PC-3 (cell line): ENCODE measurements at regions not wholly inside any gene's neighbourhood (a gene's known extent, or its start where the extent isn't known, plus 50 kb on each side); places are given as distances from the start of the nearest gene placed in this dataset.
A peak's percentile ranks its signal among the peaks of the same experiment; 100 is the strongest.

Experiments used
- ATAC-seq: fragments of 200-7000 bp; cut with Tn5 transposase; 2 replicates; pipeline ENCODE4 v1.9.1; 2020; ENCODE audit warnings: mild to moderate bottlenecking, moderate library complexity
- BruUV-seq: library from RNA; stranded (reverse); fragments of 400-500 nt; replicated peaks from 2 replicates; lab custom pipeline; 2021; lab: Mats Ljungman, UMichigan
- CTCF ChIA-PET: fragments of 300-600 bp; sonication (Branson Sonifier 250); formaldehyde crosslinking; loops from one replicate; lab custom pipeline; 2022; ENCODE audit warnings: antibody characterized with exemption; lab: Charles Lee
- POLR2A ChIA-PET: fragments of 300-600 bp; sonication (Branson Sonifier 250); formaldehyde crosslinking; loops from one replicate; lab custom pipeline; 2022; ENCODE audit warnings: antibody characterized with exemption; ENCODE audit not compliant: unreplicated experiment; lab: Charles Lee
- DNase-seq: peaks from one replicate; pipeline ENCODE4 v3.0.0-alpha.2; 2015
- H2AFZ ChIP-seq: fragments of 300-600 bp; sonication (generic); 2 replicates; pipeline ENCODE4 v1.6.0; 2016; ENCODE audit warnings: antibody characterized with exemption, low read length
- H3F3A ChIP-seq: fragments of 300-600 bp; sonication (generic); one replicate; pipeline ENCODE4 v1.6.0; 2017; ENCODE audit warnings: antibody characterized with exemption, low read length, control low read depth, mild to moderate bottlenecking; ENCODE audit not compliant: unreplicated experiment
- H3K27ac ChIP-seq: fragments of 300-600 bp; sonication (generic); 2 replicates; pipeline ENCODE4 v1.5.1; 2016; ENCODE audit warnings: mild to moderate bottlenecking, low read length
- H3K27me3 ChIP-seq: fragments of 300-600 bp; sonication (generic); 2 replicates; pipeline ENCODE4 v1.6.1; 2016; ENCODE audit warnings: low read length, mixed read lengths
- H3K36me3 ChIP-seq: fragments of 300-600 bp; sonication (generic); 2 replicates; pipeline ENCODE4 v1.6.1; 2016; ENCODE audit warnings: low read depth, mixed run types, low read length, mixed read lengths
- H3K4me1 ChIP-seq: fragments of 300-600 bp; sonication (generic); 2 replicates; pipeline ENCODE4 v1.5.1; 2016; ENCODE audit warnings: low read length; ENCODE audit not compliant: insufficient read depth
- H3K4me2 ChIP-seq: fragments of 300-600 bp; sonication (generic); 2 replicates; pipeline ENCODE4 v1.6.0; 2016; ENCODE audit warnings: low read length
- H3K4me3 ChIP-seq: fragments of 300-600 bp; sonication (generic); 2 replicates; pipeline ENCODE4 v1.5.1; 2016; ENCODE audit warnings: mild to moderate bottlenecking, low read length, mixed read lengths
- H3K79me2 ChIP-seq: fragments of 300-600 bp; sonication (generic); 2 replicates; pipeline ENCODE4 v1.6.1; 2017; ENCODE audit warnings: low read length, mixed read lengths
- H3K9ac ChIP-seq: fragments of 300-600 bp; sonication (generic); 2 replicates; pipeline ENCODE4 v1.6.0; 2016; ENCODE audit warnings: mild to moderate bottlenecking, low read length
- H3K9me2 ChIP-seq: fragments of 300-600 bp; sonication (generic); replicated peaks from 2 replicates; pipeline ENCODE4 v1.6.1; 2016; ENCODE audit warnings: mixed run types, low read length, mixed read lengths
- H3K9me3 ChIP-seq: fragments of 300-600 bp; sonication (generic); 2 replicates; pipeline ENCODE4 v1.6.1; 2016; ENCODE audit warnings: low read length, mixed read lengths
- H4K20me1 ChIP-seq: fragments of 300-600 bp; sonication (generic); 2 replicates; pipeline ENCODE4 v1.6.1; 2016; ENCODE audit warnings: low read length, mixed read lengths
- CTCF ChIP-seq: fragments of 300-600 bp; sonication (generic); conservative IDR thresholded peaks from 2 replicates; pipeline ENCODE4 v1.5.1; 2017; ENCODE audit warnings: antibody characterized with exemption, low read depth, mild to moderate bottlenecking, low read length
- EZH2 ChIP-seq: fragments of 300-600 bp; sonication (generic); IDR thresholded peaks from one replicate; pipeline ENCODE4 v1.6.1; 2017; ENCODE audit warnings: antibody characterized with exemption, mild to moderate bottlenecking, low read length; ENCODE audit not compliant: unreplicated experiment
- EZH2phosphoT487 ChIP-seq: fragments of 300-600 bp; sonication (generic); IDR thresholded peaks from 2 replicates; pipeline ENCODE4 v1.6.1; 2018; ENCODE audit warnings: mild to moderate bottlenecking, antibody characterized with exemption, low read length, borderline replicate concordance
- intact Hi-C: fragments of 100-400 bp; cut with micrococcal nuclease; formaldehyde crosslinking; loops from 2 replicates; pipeline ENCODE4 v1.9.0; 2023

- intact Hi-C loops, result no loop called here
- POLR2A ChIA-PET, result interaction anchor here (0.6 kb wide), 1 partner anchor 118 kb away, joined by 3 read pairs; no protein-coding TSS in a partner anchor
- peak; percentile 71 for DNase-seq
- no peaks in the 10 kb centered on the region for H3K9me2 ChIP-seq
- no peak for TF ChIP-seq EZH2phosphoT487
- no peak for TF ChIP-seq EZH2
- TF ChIP-seq CTCF, result no peak
- no peaks in the 10 kb centered on the region for H3K79me2 ChIP-seq
- CTCF ChIA-PET, result no interaction called here
- BruUV-seq, result TSS peak; percentile 74
- H3F3A ChIP-seq, result no peaks in the 10 kb centered on the region
- H3K9me3 ChIP-seq, result no peaks in the 10 kb centered on the region
- no peak overlapping the region; the same call in 1 of the 2 replicates for H3K4me3 ChIP-seq
- H2AFZ ChIP-seq, result peak overlapping the region; percentile 39
- ATAC-seq, result peak; percentile 90
- peak overlapping the region; percentile 64 for H3K27ac ChIP-seq
- peak overlapping the region; percentile 58 for H3K4me2 ChIP-seq
- H3K9ac ChIP-seq, result peak overlapping the region; percentile 44
- no peaks in the 10 kb centered on the region for H4K20me1 ChIP-seq
- no peaks in the 10 kb centered on the region for H3K27me3 ChIP-seq
- no peaks in the 10 kb centered on the region for H3K36me3 ChIP-seq
- H3K4me1 ChIP-seq, result peaks cover 34% of the 10 kb centered on the region
Observed at GRCh38 chr6:93784794-93785693, 365.7 kb upstream of the EPHA7 start.

GRCh38 chr6:93779086-93779841, 359.9 kb upstream of the EPHA7 start:
- Histone ChIP-seq H3F3A (no peaks in the 10 kb centered on the region), H3K36me3 (no peaks in the 10 kb centered on the region), H3K9me2 (no peaks in the 10 kb centered on the region), H2AFZ (no peak overlapping the region), H3K9me3 (no peaks in the 10 kb centered on the region), H4K20me1 (no peaks in the 10 kb centered on the region), H3K4me1 (peaks cover 16% of the 10 kb centered on the region), H3K27ac (no peak overlapping the region), H3K27me3 (no peaks in the 10 kb centered on the region), H3K9ac (no peak overlapping the region), H3K79me2 (no peaks in the 10 kb centered on the region), H3K4me2 (no peak overlapping the region), H3K4me3 (no peak overlapping the region)
- ATAC-seq, result no peak
- no TSS peak for BruUV-seq
- TF ChIP-seq CTCF (no peak), EZH2phosphoT487 (no peak), EZH2 (no peak)
- POLR2A ChIA-PET, result no interaction called here
- no peak for DNase-seq
- CTCF ChIA-PET, result no interaction called here
- intact Hi-C loops, result no loop called here

- TF ChIP-seq EZH2, result no peak
- TF ChIP-seq EZH2phosphoT487, result no peak
- no peak for TF ChIP-seq CTCF
- CTCF ChIA-PET, result no interaction called here
- intact Hi-C loops, result no loop called here
Observed at GRCh38 chr6:93759190-93759589, 339.8 kb upstream of the EPHA7 start.

More at GRCh38 chr6:93759190-93759589, 339.8 kb upstream of the EPHA7 start:
- no peak for ATAC-seq
- H3K9me2 ChIP-seq, result no peaks in the 10 kb centered on the region
- H3K36me3 ChIP-seq, result no peaks in the 10 kb centered on the region
- no TSS peak for BruUV-seq
- H3K4me1 ChIP-seq, result no peaks in the 10 kb centered on the region
- no peak overlapping the region for H3K4me3 ChIP-seq
- POLR2A ChIA-PET, result no interaction called here
- no peak overlapping the region for H3K9ac ChIP-seq
- no peak overlapping the region for H2AFZ ChIP-seq
- no peaks in the 10 kb centered on the region for H4K20me1 ChIP-seq
- no peaks in the 10 kb centered on the region for H3K79me2 ChIP-seq
- H3K9me3 ChIP-seq, result no peaks in the 10 kb centered on the region
- no peak for DNase-seq
- no peaks in the 10 kb centered on the region for H3F3A ChIP-seq
- no peaks in the 10 kb centered on the region for H3K27me3 ChIP-seq
- no peak overlapping the region for H3K27ac ChIP-seq
- no peak overlapping the region for H3K4me2 ChIP-seq
